ENCODE measurements at regions not wholly inside any gene's neighbourhood (a gene's known extent, or its start where the extent isn't known, plus 50 kb on each side); places are given as distances from the start of the nearest gene placed in this dataset.
A peak's percentile ranks its signal among the peaks of the same experiment; 100 is the strongest.

DNA sequence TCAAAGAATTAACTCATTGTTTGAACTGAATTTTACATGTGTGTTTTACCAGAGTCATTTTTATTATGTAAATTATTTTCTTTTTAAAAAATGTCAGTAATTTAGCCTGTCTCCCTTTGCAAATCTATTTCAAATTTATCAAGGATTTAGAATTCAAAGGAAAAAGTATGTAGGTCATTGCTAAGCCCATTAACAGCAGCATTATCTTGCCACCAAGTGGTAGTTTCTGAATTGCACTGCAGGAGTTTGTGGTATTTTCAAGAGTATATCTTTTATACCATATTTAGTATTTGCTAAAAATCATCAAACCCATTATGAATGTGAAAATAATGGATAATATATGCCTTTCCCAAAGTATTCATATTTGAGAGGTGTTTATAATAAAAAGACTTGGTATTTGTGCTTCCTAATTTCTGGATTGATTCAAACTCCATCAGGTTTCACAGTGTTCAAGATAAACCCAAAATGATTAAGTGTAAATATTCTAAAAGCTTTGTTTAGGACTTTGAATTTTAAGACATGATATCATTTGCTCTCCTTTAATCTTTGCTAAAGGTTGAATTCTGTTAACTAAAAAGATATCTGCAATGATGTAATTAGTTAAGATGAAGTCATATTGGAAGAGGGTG is 711.4 kb downstream of the FSCB start (continued):
- TF ChIP-seq, protein P1, sequence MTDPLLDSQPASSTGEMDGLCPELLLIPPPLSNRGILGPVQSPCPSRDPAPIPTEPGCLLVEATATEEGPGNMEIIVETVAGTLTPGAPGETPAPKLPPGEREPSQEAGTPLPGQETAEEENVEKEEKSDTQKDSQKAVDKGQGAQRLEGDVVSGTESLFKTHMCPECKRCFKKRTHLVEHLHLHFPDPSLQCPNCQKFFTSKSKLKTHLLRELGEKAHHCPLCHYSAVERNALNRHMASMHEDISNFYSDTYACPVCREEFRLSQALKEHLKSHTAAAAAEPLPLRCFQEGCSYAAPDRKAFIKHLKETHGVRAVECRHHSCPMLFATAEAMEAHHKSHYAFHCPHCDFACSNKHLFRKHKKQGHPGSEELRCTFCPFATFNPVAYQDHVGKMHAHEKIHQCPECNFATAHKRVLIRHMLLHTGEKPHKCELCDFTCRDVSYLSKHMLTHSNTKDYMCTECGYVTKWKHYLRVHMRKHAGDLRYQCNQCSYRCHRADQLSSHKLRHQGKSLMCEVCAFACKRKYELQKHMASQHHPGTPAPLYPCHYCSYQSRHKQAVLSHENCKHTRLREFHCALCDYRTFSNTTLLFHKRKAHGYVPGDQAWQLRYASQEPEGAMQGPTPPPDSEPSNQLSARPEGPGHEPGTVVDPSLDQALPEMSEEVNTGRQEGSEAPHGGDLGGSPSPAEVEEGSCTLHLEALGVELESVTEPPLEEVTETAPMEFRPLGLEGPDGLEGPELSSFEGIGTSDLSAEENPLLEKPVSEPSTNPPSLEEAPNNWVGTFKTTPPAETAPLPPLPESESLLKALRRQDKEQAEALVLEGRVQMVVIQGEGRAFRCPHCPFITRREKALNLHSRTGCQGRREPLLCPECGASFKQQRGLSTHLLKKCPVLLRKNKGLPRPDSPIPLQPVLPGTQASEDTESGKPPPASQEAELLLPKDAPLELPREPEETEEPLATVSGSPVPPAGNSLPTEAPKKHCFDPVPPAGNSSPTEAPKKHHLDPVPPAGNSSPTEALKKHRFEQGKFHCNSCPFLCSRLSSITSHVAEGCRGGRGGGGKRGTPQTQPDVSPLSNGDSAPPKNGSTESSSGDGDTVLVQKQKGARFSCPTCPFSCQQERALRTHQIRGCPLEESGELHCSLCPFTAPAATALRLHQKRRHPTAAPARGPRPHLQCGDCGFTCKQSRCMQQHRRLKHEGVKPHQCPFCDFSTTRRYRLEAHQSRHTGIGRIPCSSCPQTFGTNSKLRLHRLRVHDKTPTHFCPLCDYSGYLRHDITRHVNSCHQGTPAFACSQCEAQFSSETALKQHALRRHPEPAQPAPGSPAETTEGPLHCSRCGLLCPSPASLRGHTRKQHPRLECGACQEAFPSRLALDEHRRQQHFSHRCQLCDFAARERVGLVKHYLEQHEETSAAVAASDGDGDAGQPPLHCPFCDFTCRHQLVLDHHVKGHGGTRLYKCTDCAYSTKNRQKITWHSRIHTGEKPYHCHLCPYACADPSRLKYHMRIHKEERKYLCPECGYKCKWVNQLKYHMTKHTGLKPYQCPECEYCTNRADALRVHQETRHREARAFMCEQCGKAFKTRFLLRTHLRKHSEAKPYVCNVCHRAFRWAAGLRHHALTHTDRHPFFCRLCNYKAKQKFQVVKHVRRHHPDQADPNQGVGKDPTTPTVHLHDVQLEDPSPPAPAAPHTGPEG (CRISPR knock-in tag; IDR thresholded peaks at IDR 0.05), result no peak
- TF ChIP-seq HDAC1 (CRISPR knock-in tag; IDR thresholded peaks at IDR 0.05) (no peak), MED13 (CRISPR knock-in tag; IDR thresholded peaks at IDR 0.05) (no peak), SAP130 (CRISPR knock-in tag; IDR thresholded peaks at IDR 0.05; ENCODE audit: low read depth) (no peak), NFIB (CRISPR knock-in tag; IDR thresholded peaks at IDR 0.05; ENCODE audit: borderline replicate concordance) (no peak), STAG1 (CRISPR knock-in tag; IDR thresholded peaks at IDR 0.05) (peak; percentile 89), ZFAT (CRISPR knock-in tag; conservative IDR thresholded peaks at IDR 0.05) (no peak), TOE1 (CRISPR knock-in tag; IDR thresholded peaks at IDR 0.05) (no peak), CHCHD3 (CRISPR knock-in tag; IDR thresholded peaks at IDR 0.05) (no peak), PITX1 (CRISPR knock-in tag; IDR thresholded peaks at IDR 0.05) (no peak), POLR2G (IDR thresholded peaks at IDR 0.05; ENCODE audit: low read depth, low read length) (no peak), ATF1 (CRISPR knock-in tag; IDR thresholded peaks at IDR 0.05) (no peak), CHD4 (IDR thresholded peaks at IDR 0.05; ENCODE audit: borderline replicate concordance, low read length) (no peak), EEA1 (CRISPR knock-in tag; IDR thresholded peaks at IDR 0.05; ENCODE audit: borderline replicate concordance) (no peak), FOXO1 (CRISPR knock-in tag; IDR thresholded peaks at IDR 0.05) (no peak), ATF7 (IDR thresholded peaks at IDR 0.05) (no peak), ATF7 (CRISPR knock-in tag; IDR thresholded peaks at IDR 0.05) (no peak), CTCF (CRISPR knock-in tag; IDR thresholded peaks at IDR 0.05) (peak; percentile 69), CEBPG (CRISPR knock-in tag; IDR thresholded peaks at IDR 0.05) (no peak), ZMYM3 (CRISPR knock-in tag; IDR thresholded peaks at IDR 0.05) (no peak), PPARG (CRISPR knock-in tag; conservative IDR thresholded peaks at IDR 0.05) (no peak)
- TF ChIP-seq, protein P2, sequence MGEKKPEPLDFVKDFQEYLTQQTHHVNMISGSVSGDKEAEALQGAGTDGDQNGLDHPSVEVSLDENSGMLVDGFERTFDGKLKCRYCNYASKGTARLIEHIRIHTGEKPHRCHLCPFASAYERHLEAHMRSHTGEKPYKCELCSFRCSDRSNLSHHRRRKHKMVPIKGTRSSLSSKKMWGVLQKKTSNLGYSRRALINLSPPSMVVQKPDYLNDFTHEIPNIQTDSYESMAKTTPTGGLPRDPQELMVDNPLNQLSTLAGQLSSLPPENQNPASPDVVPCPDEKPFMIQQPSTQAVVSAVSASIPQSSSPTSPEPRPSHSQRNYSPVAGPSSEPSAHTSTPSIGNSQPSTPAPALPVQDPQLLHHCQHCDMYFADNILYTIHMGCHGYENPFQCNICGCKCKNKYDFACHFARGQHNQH (CRISPR knock-in tag; IDR thresholded peaks at IDR 0.05), result no peak
- TF ChIP-seq, protein P3, sequence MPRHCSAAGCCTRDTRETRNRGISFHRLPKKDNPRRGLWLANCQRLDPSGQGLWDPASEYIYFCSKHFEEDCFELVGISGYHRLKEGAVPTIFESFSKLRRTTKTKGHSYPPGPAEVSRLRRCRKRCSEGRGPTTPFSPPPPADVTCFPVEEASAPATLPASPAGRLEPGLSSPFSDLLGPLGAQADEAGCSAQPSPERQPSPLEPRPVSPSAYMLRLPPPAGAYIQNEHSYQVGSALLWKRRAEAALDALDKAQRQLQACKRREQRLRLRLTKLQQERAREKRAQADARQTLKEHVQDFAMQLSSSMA (CRISPR knock-in tag; IDR thresholded peaks at IDR 0.05), result no peak
